Spinal cord (tissue), 9 donors: ENCODE measurements at regions not wholly inside any gene's neighbourhood (a gene's known extent, or its start where the extent isn't known, plus 50 kb on each side); places are given as distances from the start of the nearest gene placed in this dataset.

ENCODE experiments used
- DNase-seq, 6 donors: peaks; one replicate each; pipeline versions ENCODE4 v3.0.0 to v3.0.0-alpha.2; 2013 to 2015; ENCODE audit warnings: low spot score in 6 of 6, low read depth in 4 of 6
- H3K27ac ChIP-seq: one replicate; pipeline ENCODE4 v1.5.1; 2013; ENCODE audit warnings: low read depth, low read length, control low read depth
- H3K27me3 ChIP-seq: one replicate; pipeline ENCODE4 v1.6.1; 2013; ENCODE audit warnings: low read length; ENCODE audit not compliant: control insufficient read depth, insufficient read depth
- H3K36me3 ChIP-seq: one replicate; pipeline ENCODE4 v1.6.1; 2013; ENCODE audit warnings: low read length; ENCODE audit not compliant: control insufficient read depth, insufficient read depth
- H3K4me1 ChIP-seq: one replicate; pipeline ENCODE4 v1.6.1; 2013; ENCODE audit warnings: low read length; ENCODE audit not compliant: control insufficient read depth, insufficient read depth
- H3K4me3 ChIP-seq: one replicate; pipeline ENCODE4 v1.5.1; 2013; ENCODE audit warnings: low read depth, low read length, control low read depth
- H3K9me3 ChIP-seq: one replicate; pipeline ENCODE4 v1.6.1; 2013; ENCODE audit warnings: low read length; ENCODE audit not compliant: control insufficient read depth, insufficient read depth
- WGBS: methylation state at CpG from one replicate; pipeline ENCODE4 v1.1.5; 2013; ENCODE audit warnings: missing lambda C conversion rate; ENCODE audit not compliant: insufficient coverage; 5-methylcytosine and 5-hydroxymethylcytosine counted together
- donor health status: healthy.

GRCh38 chr1:193974286-193974798 lies 787.9 kb upstream of the B3GALT2 start:
- no peak overlapping the region for H3K27ac ChIP-seq
- no peaks in the 10 kb centered on the region for H3K9me3 ChIP-seq
- no peak for DNase-seq
- H3K27me3 ChIP-seq = no peaks in the 10 kb centered on the region
- H3K36me3 ChIP-seq = no peaks in the 10 kb centered on the region
- H3K4me3 ChIP-seq = no peak overlapping the region
- no peaks in the 10 kb centered on the region for H3K4me1 ChIP-seq
- WGBS = no CpG with 5 or more reads among the region's 3 CpGs

GRCh38 chr1:193973428-193973827 lies 787.0 kb upstream of the B3GALT2 start:
- 100% methylated on average over 1 of the region's 3 CpGs for WGBS
- Histone ChIP-seq H3K4me3 (no peak overlapping the region), H3K27me3 (no peaks in the 10 kb centered on the region), H3K27ac (no peak overlapping the region), H3K4me1 (no peaks in the 10 kb centered on the region), H3K9me3 (no peaks in the 10 kb centered on the region), H3K36me3 (no peaks in the 10 kb centered on the region)
- DNase-seq = no peak

- Histone ChIP-seq H3K36me3 (no peaks in the 10 kb centered on the region), H3K4me3 (no peak overlapping the region), H3K9me3 (no peaks in the 10 kb centered on the region), H3K4me1 (no peaks in the 10 kb centered on the region), H3K27ac (no peak overlapping the region), H3K27me3 (no peaks in the 10 kb centered on the region)
- DNase-seq = no peak
- no CpG with 5 or more reads among the region's 3 CpGs for WGBS
These were observed 785.2 kb upstream of the B3GALT2 start for GRCh38 chr1:193971595-193971994.

- H3K4me1 ChIP-seq = no peaks in the 10 kb centered on the region
- H3K4me3 ChIP-seq = no peak overlapping the region
- whole genome bisulfite sequencing = no CpG with 5 or more reads among the region's 1 CpG
- H3K9me3 ChIP-seq = no peaks in the 10 kb centered on the region
- H3K36me3 ChIP-seq = no peaks in the 10 kb centered on the region
- H3K27ac ChIP-seq = no peak overlapping the region
- peak in 1 of 6 donors; percentile 21 for DNase-seq
- no peaks in the 10 kb centered on the region for H3K27me3 ChIP-seq
These were observed 774.1 kb upstream of the B3GALT2 start for GRCh38 chr1:193960499-193960898.

GRCh38 chr1:193960040-193960439 lies 773.6 kb upstream of the B3GALT2 start:
- Histone ChIP-seq H3K9me3 (no peaks in the 10 kb centered on the region), H3K36me3 (no peaks in the 10 kb centered on the region), H3K4me3 (no peak overlapping the region), H3K4me1 (no peaks in the 10 kb centered on the region), H3K27me3 (no peaks in the 10 kb centered on the region), H3K27ac (no peak overlapping the region)
- no CpG with 5 or more reads among the region's 2 CpGs for WGBS
- peak in 2 of 6 donors; percentile 5 to 36 for DNase-seq

GRCh38 chr1:193957556-193958095 lies 771.2 kb upstream of the B3GALT2 start:
- H3K27me3 ChIP-seq = no peaks in the 10 kb centered on the region
- no peak overlapping the region for H3K27ac ChIP-seq
- no peaks in the 10 kb centered on the region for H3K36me3 ChIP-seq
- no peak for DNase-seq
- WGBS = 100% methylated on average over 1 of the region's 7 CpGs
- H3K9me3 ChIP-seq = no peaks in the 10 kb centered on the region
- no peak overlapping the region for H3K4me3 ChIP-seq
- H3K4me1 ChIP-seq = no peaks in the 10 kb centered on the region

GRCh38 chr1:193952778-193953374 lies 766.5 kb upstream of the B3GALT2 start:
- WGBS = 93% methylated on average over 1 of the region's 1 CpG
- no peak overlapping the region for H3K4me3 ChIP-seq
- H3K9me3 ChIP-seq = no peaks in the 10 kb centered on the region
- H3K36me3 ChIP-seq = no peaks in the 10 kb centered on the region
- no peaks in the 10 kb centered on the region for H3K27me3 ChIP-seq
- DNase-seq = peak in 1 of 6 donors; percentile 46
- H3K27ac ChIP-seq = no peak overlapping the region
- H3K4me1 ChIP-seq = no peaks in the 10 kb centered on the region

GRCh38 chr1:193951984-193952383 lies 765.6 kb upstream of the B3GALT2 start:
- WGBS = 70% methylated on average over 3 of the region's 3 CpGs
- Histone ChIP-seq H3K27me3 (no peaks in the 10 kb centered on the region), H3K4me3 (no peak overlapping the region), H3K9me3 (no peaks in the 10 kb centered on the region), H3K27ac (no peak overlapping the region), H3K36me3 (no peaks in the 10 kb centered on the region), H3K4me1 (no peaks in the 10 kb centered on the region)
- DNase-seq = no peak

- DNase-seq = no peak
- H3K27ac ChIP-seq = no peak overlapping the region
- no peak overlapping the region for H3K4me3 ChIP-seq
- H3K27me3 ChIP-seq = no peaks in the 10 kb centered on the region
- no peaks in the 10 kb centered on the region for H3K36me3 ChIP-seq
- no peaks in the 10 kb centered on the region for H3K4me1 ChIP-seq
- H3K9me3 ChIP-seq = peaks cover 4% of the 10 kb centered on the region
These were observed 758.0 kb upstream of the B3GALT2 start for GRCh38 chr1:193944454-193944853.

GRCh38 chr1:193940176-193940575 lies 753.8 kb upstream of the B3GALT2 start:
- WGBS = no CpG with 5 or more reads among the region's 1 CpG
- Histone ChIP-seq H3K9me3 (peaks cover 4% of the 10 kb centered on the region), H3K27ac (no peak overlapping the region), H3K36me3 (no peaks in the 10 kb centered on the region), H3K27me3 (no peaks in the 10 kb centered on the region), H3K4me3 (no peak overlapping the region), H3K4me1 (no peaks in the 10 kb centered on the region)
- DNase-seq = no peak
